GM12892 (cell line): ENCODE measurements at regions not wholly inside any gene's neighbourhood (a gene's known extent, or its start where the extent isn't known, plus 50 kb on each side); places are given as distances from the start of the nearest gene placed in this dataset.

Experiments used
- DNase-seq: peaks from one replicate; pipeline ENCODE4 v3.0.0; 2011; ENCODE audit not compliant: insufficient read length
- FAIRE-seq: peaks from 2 replicates; lab custom pipeline; 2011; peaks lifted over from hg19 to GRCh38; lab: Jason Lieb, UNC
- POLR2A ChIP-seq: IDR thresholded peaks from 2 replicates; pipeline ENCODE4 v1.6.1; 2011; ENCODE audit warnings: low read depth, low read length, control low read depth
- POLR2AphosphoS5 ChIP-seq: IDR thresholded peaks from 2 replicates; pipeline ENCODE4 v1.6.1; 2011; ENCODE audit warnings: low read depth, low read length, control low read depth
- TAF1 ChIP-seq: IDR thresholded peaks from 2 replicates; pipeline ENCODE4 v1.6.1; 2011; ENCODE audit warnings: low read depth, mild to moderate bottlenecking, control low read depth, low read length, borderline replicate concordance

DNA sequence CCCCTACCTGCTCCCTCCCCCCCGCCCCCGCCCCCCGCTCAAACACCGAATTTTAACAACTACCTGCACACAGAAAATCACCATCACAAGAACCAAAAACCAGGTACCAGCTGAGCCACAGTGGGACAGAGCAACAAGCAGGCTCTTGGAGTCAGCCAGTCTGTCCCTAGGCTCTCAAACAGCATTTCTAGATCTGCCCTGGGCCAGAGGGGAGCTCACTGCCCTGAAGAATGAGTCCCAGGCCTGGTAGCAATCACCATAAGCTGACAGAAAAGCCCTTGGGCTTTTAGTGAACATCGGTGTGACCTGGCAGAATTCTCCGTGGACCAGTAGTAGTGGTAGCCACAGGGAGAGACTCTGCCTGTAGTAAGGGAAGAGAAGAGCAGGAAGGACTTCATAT lies 58.3 kb downstream of the C11orf87 start:
- DNase-seq = no peak
- no peak for TF ChIP-seq POLR2A
- no peak for FAIRE-seq

- DNase-seq = no peak
- FAIRE-seq = peak; percentile 44
- TF ChIP-seq POLR2AphosphoS5 = no peak
- TF ChIP-seq POLR2A = no peak
- no peak for TF ChIP-seq TAF1
Observed at GRCh38 chr11:109486129-109486528, 64.1 kb downstream of the C11orf87 start.

DNA sequence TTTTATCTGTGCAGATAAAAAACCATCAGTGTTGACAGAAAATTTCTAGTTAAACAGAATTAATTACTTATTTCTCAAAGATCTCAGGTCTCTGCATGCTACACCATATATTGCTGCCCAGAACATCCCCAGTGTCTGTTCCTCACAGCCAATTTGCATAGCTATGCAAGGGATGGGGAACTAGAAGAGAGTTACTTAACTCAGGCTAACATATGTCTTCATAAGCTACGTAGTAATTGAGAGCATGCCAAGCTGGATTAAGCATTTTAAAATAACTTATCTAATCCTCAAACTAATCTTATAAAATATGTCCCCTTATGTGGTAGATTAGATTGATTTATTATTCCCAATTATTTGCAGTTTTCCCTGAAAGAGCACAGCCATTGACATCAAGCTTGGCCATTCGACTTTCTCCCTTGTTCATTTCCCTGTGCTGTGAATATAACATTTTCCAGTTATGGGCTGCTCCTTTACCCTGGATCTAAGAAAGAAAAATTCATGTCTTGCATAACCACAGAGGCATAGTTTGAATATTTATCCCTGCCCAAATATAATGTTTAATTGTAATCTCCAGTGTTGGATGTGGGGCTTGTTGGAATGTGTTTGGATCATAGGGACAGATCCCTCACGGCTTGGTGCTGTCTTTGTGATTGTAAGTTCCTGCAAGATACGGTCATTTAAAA lies 69.1 kb downstream of the C11orf87 start:
- FAIRE-seq = no peak
- DNase-seq = no peak
- TF ChIP-seq POLR2A (no peak), POLR2AphosphoS5 (no peak), TAF1 (no peak)

GRCh38 chr11:109506115-109506514 lies 84.1 kb downstream of the C11orf87 start:
- TF ChIP-seq POLR2A (no peak), TAF1 (no peak), POLR2AphosphoS5 (no peak)
- DNase-seq (no peak), FAIRE-seq (no peak)

DNA sequence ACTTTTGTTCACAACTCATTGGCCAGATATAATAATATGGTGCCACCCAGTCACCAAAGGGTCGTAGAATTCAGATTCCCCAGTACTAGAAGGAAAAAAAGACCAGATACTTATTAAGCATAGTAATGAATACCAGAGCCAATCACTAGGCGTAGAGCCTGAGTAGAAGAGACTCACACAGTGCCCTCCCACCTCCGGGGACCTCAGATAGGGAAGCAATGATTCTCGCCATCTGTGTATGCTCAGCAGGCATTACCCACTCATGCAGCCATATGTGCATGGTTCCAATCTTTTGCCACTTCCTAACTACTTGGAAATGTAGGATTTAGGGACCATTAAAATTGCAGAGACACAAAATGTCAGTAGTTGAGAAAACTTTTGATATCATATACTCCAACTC lies 85.3 kb downstream of the C11orf87 start:
- TF ChIP-seq POLR2A (no peak), TAF1 (no peak), POLR2AphosphoS5 (no peak)
- FAIRE-seq (no peak), DNase-seq (no peak)

DNA sequence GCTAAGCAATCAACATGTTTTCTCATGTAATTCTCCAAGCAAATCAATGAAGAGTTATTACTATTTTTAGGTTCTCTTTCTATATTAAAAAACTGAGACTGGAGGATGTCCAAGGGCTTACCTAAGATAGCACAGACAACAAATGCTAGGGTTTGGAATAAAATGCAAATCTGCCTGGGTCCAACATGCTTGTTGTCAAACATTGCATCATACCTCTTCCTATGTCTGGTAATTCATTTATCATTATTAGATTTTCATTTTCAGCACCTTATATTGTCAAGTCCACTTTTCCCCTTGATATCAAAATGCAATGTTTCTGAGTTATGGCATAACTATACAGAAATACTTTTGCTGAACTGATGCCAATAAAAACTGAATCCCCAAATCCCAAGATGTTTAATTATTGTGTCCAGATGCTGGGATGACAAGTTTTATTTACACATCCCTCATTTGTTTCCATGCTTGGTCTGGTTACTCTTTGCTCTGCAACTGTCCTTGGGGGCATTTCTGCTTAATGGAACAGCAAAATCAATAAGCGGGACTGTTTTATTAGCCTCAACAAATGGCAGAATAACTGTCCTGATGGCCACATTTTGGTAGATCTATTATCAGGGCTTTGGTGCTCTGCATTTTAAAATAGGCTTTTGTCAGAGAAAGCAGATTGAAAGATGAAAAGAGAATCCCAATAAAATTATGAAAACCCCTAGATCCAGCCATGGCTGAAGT lies 86.0 kb downstream of the C11orf87 start:
- TF ChIP-seq TAF1 = no peak
- FAIRE-seq (no peak), DNase-seq (no peak)

- TF ChIP-seq TAF1 = no peak
- TF ChIP-seq POLR2A = no peak
- TF ChIP-seq POLR2AphosphoS5 = no peak
- FAIRE-seq = no peak
- DNase-seq = no peak
Observed at GRCh38 chr11:109508943-109509342, 87.0 kb downstream of the C11orf87 start.

- FAIRE-seq (no peak), DNase-seq (no peak)
- no peak for TF ChIP-seq TAF1
- no peak for TF ChIP-seq POLR2A
- no peak for TF ChIP-seq POLR2AphosphoS5
Observed at GRCh38 chr11:109510316-109510715, 88.3 kb downstream of the C11orf87 start.

- FAIRE-seq = no peak
- TF ChIP-seq POLR2A (no peak), POLR2AphosphoS5 (no peak), TAF1 (no peak)
- DNase-seq = no peak
Observed at GRCh38 chr11:109511598-109511997, 89.6 kb downstream of the C11orf87 start.

GRCh38 chr11:109512249-109512648 lies 90.3 kb downstream of the C11orf87 start:
- TF ChIP-seq POLR2AphosphoS5 = no peak
- TF ChIP-seq TAF1 = no peak
- TF ChIP-seq POLR2A = no peak
- DNase-seq = no peak
- FAIRE-seq = no peak

- no peak for FAIRE-seq
Observed at GRCh38 chr11:109512680-109513079, 90.7 kb downstream of the C11orf87 start.

DNA sequence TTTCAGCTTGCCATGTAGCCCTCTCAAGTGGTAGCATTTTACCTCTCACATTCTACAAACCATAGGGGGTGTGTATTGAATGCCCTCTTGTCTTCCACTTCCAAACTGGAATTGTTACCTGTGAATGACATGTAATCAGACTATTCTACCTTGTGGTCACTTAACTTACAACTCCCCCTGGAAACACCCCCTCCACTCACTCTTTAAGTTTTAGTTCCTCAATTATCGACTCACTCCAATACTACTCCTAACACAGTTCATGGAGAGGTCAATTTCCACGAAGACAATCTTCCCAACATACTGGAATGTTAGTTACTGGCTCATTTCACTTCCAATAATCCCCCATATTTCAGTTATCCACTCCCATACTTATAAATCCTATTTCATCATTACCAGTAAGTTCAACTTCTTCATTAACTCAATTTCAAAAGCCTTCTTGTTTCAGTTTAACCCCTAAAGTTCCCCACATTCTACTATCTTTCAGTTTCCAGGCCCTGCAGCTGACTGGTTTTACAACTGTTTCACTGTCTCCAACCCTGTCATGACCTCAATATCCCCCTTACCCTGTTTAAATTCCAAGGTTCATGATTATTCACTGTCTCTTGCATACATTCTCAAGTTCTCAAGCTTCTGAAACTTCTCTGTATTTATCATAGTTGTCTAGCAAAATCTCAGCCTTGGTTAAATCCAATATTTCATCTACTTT lies 92.5 kb downstream of the C11orf87 start:
- DNase-seq (no peak), FAIRE-seq (no peak)

More at GRCh38 chr11:109512680-109513079, 90.7 kb downstream of the C11orf87 start:
- no peak for DNase-seq
- TF ChIP-seq POLR2A (no peak), TAF1 (no peak), POLR2AphosphoS5 (no peak)

More for the DNA sequence above, 92.5 kb downstream of the C11orf87 start:
- no peak for TF ChIP-seq POLR2A
- TF ChIP-seq POLR2AphosphoS5 = no peak
- no peak for TF ChIP-seq TAF1
